Right lobe of liver (tissue), 6 donors: ENCODE measurements at regions not wholly inside any gene's neighbourhood (a gene's known extent, or its start where the extent isn't known, plus 50 kb on each side); places are given as distances from the start of the nearest gene placed in this dataset.

Experiments
- ATAC-seq, 4 donors: fragments of 200-7000 bp; cut with Tn5 transposase; one replicate each; pipeline ENCODE4 v1.9.1; 2020; ENCODE audit warnings: mild to moderate bottlenecking in 4 of 4, moderate library complexity in 4 of 4
- DNase-seq, 3 donors: peaks; one replicate each; pipeline ENCODE4 v3.0.0-alpha.2; 2020
- H3K27ac ChIP-seq, 3 donors: fragments of 200-600 bp; one replicate each; pipeline ENCODE4 v1.8.0; 2022
- H3K27me3 ChIP-seq, 2 donors: fragments of 200-600 bp; one replicate each; pipeline ENCODE4 v1.8.0; 2022
- H3K36me3 ChIP-seq, 4 donors: fragments of 200-600 bp; sonication (generic) in 1 of 4; one replicate each; pipeline versions ENCODE4 v1.5.1 to v1.8.0; 2017 to 2022; ENCODE audit warnings: control low read depth in 1 of 4
- H3K4me1 ChIP-seq, 4 donors: fragments of 200-600 bp; sonication (generic) in 1 of 4; one replicate each; pipeline versions ENCODE4 v1.5.1 to v1.8.0; 2017 to 2022; ENCODE audit warnings: control low read depth in 1 of 4
- H3K4me3 ChIP-seq, 3 donors: fragments of 200-600 bp; one replicate each; pipeline ENCODE4 v1.8.0; 2022
- H3K9me3 ChIP-seq, 4 donors: fragments of 200-600 bp; sonication (generic) in 1 of 4; one replicate each; pipeline versions ENCODE4 v1.5.1 to v1.8.0; 2017 to 2022; ENCODE audit warnings: control low read depth in 1 of 4
- CTCF ChIP-seq, 4 donors: fragments of 200-600 bp in 3 of 4; fragments of 450-650 bp in 1 of 4; IDR thresholded peaks; one replicate each; pipeline versions ENCODE4 v1.5.1 to v1.8.0; 2016 to 2022; ENCODE audit warnings: antibody characterized with exemption in 4 of 4, mild to moderate bottlenecking in 2 of 4
- POLR2A ChIP-seq: fragments of 450-650 bp; IDR thresholded peaks from one replicate; pipeline ENCODE4 v1.6.1; 2017; ENCODE audit warnings: antibody characterized with exemption, mild to moderate bottlenecking
- WGBS: methylation state at CpG from one replicate; pipeline ENCODE4 v1.1.6; 2018; ENCODE audit warnings: low coverage, low lambda C conversion rate; ENCODE audit not compliant: insufficient coverage; ENCODE audit errors: missing lambda C conversion rate; 5-methylcytosine and 5-hydroxymethylcytosine counted together
- intact Hi-C, 2 donors: fragments of 100-400 bp; cut with DNase I; formaldehyde crosslinking; loops; one replicate each; pipeline versions ENCODE4 v1.11.2 to v1.14.1; 2022
- donor health status: DM: no; HTN: yes; CAD: no.
- donor health status: DM: no; HTN: no; CAD: no.
- donor health status: DM: no; HTN: no; CAD: no.
- donor health status: DM: no; HTN: yes; CAD: no.
- donor health status: DM: no; HTN: yes; CAD: no.

GRCh38 chr17:34116306-34116705 is 138.8 kb upstream of the CCL2 start:
- ATAC-seq (no peak), DNase-seq (no peak)
- no peaks in the 10 kb centered on the region for H3K4me1 ChIP-seq

GRCh38 chr17:34117332-34117731 is 137.8 kb upstream of the CCL2 start:
- no peak for DNase-seq
- TF ChIP-seq POLR2A = no peak
- no peak for TF ChIP-seq CTCF (IDR thresholded peaks at IDR 0.05)
- no peaks in the 10 kb centered on the region for H3K4me1 ChIP-seq
- H3K4me3 ChIP-seq = no peak overlapping the region
- no peak overlapping the region for H3K27ac ChIP-seq
- H3K9me3 ChIP-seq = no peaks in the 10 kb centered on the region
- H3K36me3 ChIP-seq = no peaks in the 10 kb centered on the region
- H3K27me3 ChIP-seq = no peaks in the 10 kb centered on the region
- 46% methylated on average over 3 of the region's 3 CpGs for WGBS
- intact Hi-C loops = no loop called here
- ATAC-seq = no peak

More at GRCh38 chr17:34116306-34116705, 138.8 kb upstream of the CCL2 start:
- Histone ChIP-seq H3K27ac (no peak overlapping the region), H3K36me3 (no peaks in the 10 kb centered on the region), H3K4me3 (no peak overlapping the region), H3K27me3 (no peaks in the 10 kb centered on the region), H3K9me3 (no peaks in the 10 kb centered on the region)
- no peak for TF ChIP-seq CTCF (IDR thresholded peaks at IDR 0.05)
- TF ChIP-seq POLR2A = no peak
- intact Hi-C loops = no loop called here

GRCh38 chr17:34117811-34118210 is 137.3 kb upstream of the CCL2 start:
- Histone ChIP-seq H3K27me3 (no peaks in the 10 kb centered on the region), H3K27ac (no peak overlapping the region), H3K4me3 (no peak overlapping the region), H3K36me3 (no peaks in the 10 kb centered on the region), H3K4me1 (no peaks in the 10 kb centered on the region), H3K9me3 (no peaks in the 10 kb centered on the region)
- ATAC-seq (no peak), DNase-seq (no peak)
- intact Hi-C loops = no loop called here
- TF ChIP-seq POLR2A (no peak), CTCF (IDR thresholded peaks at IDR 0.05) (no peak)
- WGBS = 88% methylated on average over 1 of the region's 1 CpG

- DNase-seq = no peak
- H3K27ac ChIP-seq = no peak overlapping the region
- no peaks in the 10 kb centered on the region for H3K9me3 ChIP-seq
- WGBS = 26% methylated on average over 2 of the region's 3 CpGs
- no peaks in the 10 kb centered on the region for H3K27me3 ChIP-seq
- ATAC-seq = no peak
- no peaks in the 10 kb centered on the region for H3K36me3 ChIP-seq
- TF ChIP-seq POLR2A (no peak), CTCF (IDR thresholded peaks at IDR 0.05) (no peak)
- no peak overlapping the region for H3K4me3 ChIP-seq
- no peaks in the 10 kb centered on the region for H3K4me1 ChIP-seq
- intact Hi-C loops = no loop called here
These were observed 136.5 kb upstream of the CCL2 start for GRCh38 chr17:34118564-34118963.

- H3K4me1 ChIP-seq = no peaks in the 10 kb centered on the region
- no peak overlapping the region for H3K4me3 ChIP-seq
- no peaks in the 10 kb centered on the region for H3K27me3 ChIP-seq
- no peak overlapping the region for H3K27ac ChIP-seq
- ATAC-seq (no peak), DNase-seq (no peak)
- H3K9me3 ChIP-seq = no peaks in the 10 kb centered on the region
- intact Hi-C loops = no loop called here
- 60% methylated on average over 4 of the region's 4 CpGs for WGBS
- TF ChIP-seq CTCF (IDR thresholded peaks at IDR 0.05) (no peak), POLR2A (no peak)
- no peaks in the 10 kb centered on the region for H3K36me3 ChIP-seq
These were observed 133.8 kb upstream of the CCL2 start for GRCh38 chr17:34121311-34121710.
